H1 (cell line): ENCODE measurements at regions not wholly inside any gene's neighbourhood (a gene's known extent, or its start where the extent isn't known, plus 50 kb on each side); places are given as distances from the start of the nearest gene placed in this dataset.

Experiments used
- CTCF ChIA-PET: fragments of 300-600 bp; sonication (Branson Sonifier 250); formaldehyde crosslinking; loops from one replicate; lab custom pipeline; 2021; ENCODE audit not compliant: partially characterized antibody; lab: Charles Lee
- POLR2A ChIA-PET: fragments of 300-600 bp; sonication (Branson Sonifier 250); formaldehyde crosslinking; loops from one replicate; lab custom pipeline; 2021; ENCODE audit warnings: inconsistent platforms; ENCODE audit not compliant: partially characterized antibody; lab: Charles Lee
- DNase-seq, 2 experiments: peaks; one replicate each; pipeline versions ENCODE4 v3.0.0 to v3.0.0-alpha.2; 2010 to 2022; ENCODE audit warnings: low spot score in 2 of 2, low read depth in 1 of 2, mixed read lengths in 1 of 2
- FAIRE-seq: peaks from 2 replicates; lab custom pipeline; 2011; peaks lifted over from hg19 to GRCh38; lab: Jason Lieb, UNC
- H2AFZ ChIP-seq: 2 replicates; pipeline ENCODE4 v1.8.1; 2012; ENCODE audit warnings: low read length, inconsistent platforms
- H2AK5ac ChIP-seq: 2 replicates; pipeline ENCODE4 v1.6.1; 2013; ENCODE audit warnings: low read depth, low read length
- H2BK120ac ChIP-seq: replicated peaks from 2 replicates; pipeline ENCODE3; 2013; ENCODE audit warnings: low read depth, low read length, inconsistent platforms
- H2BK12ac ChIP-seq: 2 replicates; pipeline ENCODE4 v1.6.1; 2013; ENCODE audit warnings: low read depth, low read length
- H2BK15ac ChIP-seq: 2 replicates; pipeline ENCODE4 v1.6.1; 2013; ENCODE audit warnings: low read length
- H2BK20ac ChIP-seq: 2 replicates; pipeline ENCODE4 v1.6.1; 2013; ENCODE audit warnings: low read length
- H2BK5ac ChIP-seq: 2 replicates; pipeline ENCODE4 v1.6.1; 2013; ENCODE audit warnings: low read depth, low read length
- H3K14ac ChIP-seq: 2 replicates; pipeline ENCODE4 v1.6.1; 2013; ENCODE audit warnings: inconsistent platforms; ENCODE audit not compliant: insufficient read length
- H3K18ac ChIP-seq: 2 replicates; pipeline ENCODE4 v1.6.1; 2013; ENCODE audit warnings: low read length; ENCODE audit errors: extremely low read depth
- H3K23ac ChIP-seq: 2 replicates; pipeline ENCODE4 v1.6.1; 2013; ENCODE audit warnings: inconsistent platforms; ENCODE audit not compliant: insufficient read length
- H3K23me2 ChIP-seq: 2 replicates; pipeline ENCODE4 v1.6.1; 2013; ENCODE audit warnings: low read depth, low read length
- H3K27ac ChIP-seq: 2 replicates; pipeline ENCODE4 v1.6.1; 2011; ENCODE audit warnings: low read depth, low read length, inconsistent platforms
- H3K27me3 ChIP-seq, 4 experiments: replicated peaks in 1 of 4; 1 replicate in 1 of 4; 2 replicates in 3 of 4; pipeline versions ENCODE4 v1.6.1 to v1.8.1; 2011 to 2013; ENCODE audit warnings: low read length in 3 of 4, mild to moderate bottlenecking in 3 of 4, inconsistent platforms in 2 of 4, mixed read lengths in 2 of 4, moderate library complexity in 1 of 4; ENCODE audit not compliant: control insufficient read depth in 3 of 4, insufficient read depth in 3 of 4; ENCODE audit errors: extremely low read depth in 1 of 4
- H3K36me3 ChIP-seq, 4 experiments: 2 replicates each; pipeline versions ENCODE4 v1.6.1 to v1.8.1; 2011 to 2013; ENCODE audit warnings: mild to moderate bottlenecking in 4 of 4, low read length in 3 of 4, moderate library complexity in 2 of 4, control low read depth in 1 of 4, inconsistent platforms in 1 of 4; ENCODE audit not compliant: insufficient read depth in 4 of 4, control insufficient read depth in 2 of 4
- H3K4ac ChIP-seq: replicated peaks from 2 replicates; pipeline ENCODE3; 2013; ENCODE audit warnings: low read length, low read depth, mixed read lengths, inconsistent platforms; ENCODE audit not compliant: insufficient read length
- H3K4me1 ChIP-seq, 4 experiments: replicated peaks in 1 of 4; 1 replicate in 1 of 4; 2 replicates in 3 of 4; pipeline versions ENCODE4 v1.6.1 to v1.8.1; 2011 to 2013; ENCODE audit warnings: low read length in 3 of 4, inconsistent platforms in 2 of 4, mixed read lengths in 1 of 4; ENCODE audit not compliant: insufficient read depth in 4 of 4, control insufficient read depth in 3 of 4
- H3K4me2 ChIP-seq, 2 experiments: 2 replicates each; pipeline versions ENCODE4 v1.6.1 to v1.8.1; 2011 to 2013; ENCODE audit warnings: low read depth in 2 of 2, low read length in 2 of 2, control low read depth in 1 of 2, inconsistent platforms in 1 of 2, mild to moderate bottlenecking in 1 of 2; ENCODE audit not compliant: insufficient read depth in 1 of 2
- H3K4me3 ChIP-seq, 4 experiments: fragments of 200-600, 300-600 bp in 1 of 4; sonication (generic), shearing (Covaris generic), sonication (Bioruptor Twin) in 1 of 4; 2 replicates each; pipeline versions ENCODE4 v1.5.1 to v1.8.1; 2011 to 2016; ENCODE audit warnings: low read length in 4 of 4, low read depth in 3 of 4, control low read depth in 2 of 4, inconsistent platforms in 2 of 4, mild to moderate bottlenecking in 2 of 4, mixed read lengths in 1 of 4, moderate library complexity in 1 of 4; ENCODE audit not compliant: insufficient read depth in 2 of 4; ENCODE audit errors: extremely low read depth in 1 of 4
- H3K56ac ChIP-seq: replicated peaks from 2 replicates; pipeline ENCODE3; 2013; ENCODE audit warnings: low read depth, mild to moderate bottlenecking, mixed read lengths, low read length, inconsistent platforms; ENCODE audit not compliant: insufficient read length
- H3K79me1 ChIP-seq: 2 replicates; pipeline ENCODE4 v1.6.1; 2013; ENCODE audit warnings: low read depth, low read length, control low read depth
- H3K79me2 ChIP-seq, 2 experiments: 2 replicates each; pipeline versions ENCODE4 v1.6.1 to v1.8.1; 2012 to 2013; ENCODE audit warnings: low read length in 2 of 2, mild to moderate bottlenecking in 2 of 2, inconsistent platforms in 1 of 2; ENCODE audit not compliant: insufficient read depth in 2 of 2, control insufficient read depth in 1 of 2
- H3K9ac ChIP-seq, 4 experiments: replicated peaks in 1 of 4; 1 replicate in 1 of 4; 2 replicates in 3 of 4; pipeline versions ENCODE4 v1.6.1 to v1.8.1; 2011 to 2013; ENCODE audit warnings: low read depth in 3 of 4, low read length in 3 of 4, control low read depth in 2 of 4, mild to moderate bottlenecking in 2 of 4, moderate library complexity in 2 of 4, inconsistent platforms in 1 of 4; ENCODE audit errors: extremely low read depth in 1 of 4
- H3K9me3 ChIP-seq, 2 experiments: 2 replicates each; pipeline versions ENCODE4 v1.6.1 to v1.8.1; 2012 to 2013; ENCODE audit warnings: mild to moderate bottlenecking in 2 of 2, moderate library complexity in 2 of 2, control low read depth in 1 of 2, inconsistent platforms in 1 of 2, low read depth in 1 of 2, low read length in 1 of 2, mixed read lengths in 1 of 2; ENCODE audit not compliant: insufficient read depth in 2 of 2
- H4K20me1 ChIP-seq, 2 experiments: replicated peaks in 1 of 2; 2 replicates each; pipeline versions ENCODE3 to v1.8.1; 2011 to 2013; ENCODE audit warnings: inconsistent platforms in 2 of 2, low read length in 2 of 2, mild to moderate bottlenecking in 1 of 2; ENCODE audit not compliant: insufficient read depth in 2 of 2, control insufficient read depth in 1 of 2
- H4K5ac ChIP-seq: 2 replicates; pipeline ENCODE4 v1.6.1; 2013; ENCODE audit warnings: low read length, low read depth, mixed read lengths, inconsistent platforms; ENCODE audit not compliant: insufficient read length
- H4K8ac ChIP-seq: 2 replicates; pipeline ENCODE4 v1.8.0; 2013; ENCODE audit warnings: mild to moderate bottlenecking, moderate library complexity, low read length, inconsistent platforms; ENCODE audit not compliant: insufficient read depth; ENCODE audit errors: extremely low read depth
- H4K91ac ChIP-seq: replicated peaks from 2 replicates; pipeline ENCODE3; 2013; ENCODE audit warnings: low read length, mixed read lengths, inconsistent platforms; ENCODE audit not compliant: insufficient read length
- ATF2 ChIP-seq: IDR thresholded peaks from 2 replicates; pipeline ENCODE4 v1.6.1; 2012; ENCODE audit warnings: low read length, inconsistent platforms
- CBX8 ChIP-seq: fragments of 300-800, 300-1000 bp; sonication (generic); IDR thresholded peaks from 2 replicates; pipeline ENCODE4 v1.7.1; 2016; ENCODE audit warnings: low read depth, low read length, borderline replicate concordance
- TEAD4 ChIP-seq: IDR thresholded peaks from 2 replicates; pipeline ENCODE4 v1.6.1; 2012; ENCODE audit warnings: low read depth, low read length, inconsistent platforms, mixed read lengths
- WGBS, 2 experiments: shearing (Covaris generic) in 1 of 2; methylation state at CpG; one replicate each; pipeline versions ENCODE4 v1.1.6 to v1.1.7; 2013 to 2015; ENCODE audit warnings: low lambda C conversion rate in 2 of 2, mixed read lengths in 2 of 2, inconsistent platforms in 1 of 2, low coverage in 1 of 2, missing lambda C conversion rate in 1 of 2; ENCODE audit not compliant: insufficient replicate concordance in 2 of 2, insufficient coverage in 1 of 2, insufficient read length in 1 of 2; ENCODE audit errors: extremely low coverage in 1 of 2, missing lambda C conversion rate in 1 of 2; 5-methylcytosine and 5-hydroxymethylcytosine counted together

- H4K91ac ChIP-seq: no peak overlapping the region
- no peak overlapping the region for H3K56ac ChIP-seq
- no peaks in the 10 kb centered on the region for H3K79me1 ChIP-seq
- no peak overlapping the region for H3K23ac ChIP-seq
- no peak overlapping the region for H3K9ac ChIP-seq
- H4K20me1 ChIP-seq: peaks cover 0 to 1% of the 10 kb centered on the region in 2 experiments
- H3K36me3 ChIP-seq: no peaks in the 10 kb centered on the region
- H2BK20ac ChIP-seq: no peak overlapping the region
- no peaks in the 10 kb centered on the region for H3K4me1 ChIP-seq
- no peaks in the 10 kb centered on the region for H3K9me3 ChIP-seq
- H3K79me2 ChIP-seq: no peaks in the 10 kb centered on the region; a peak in 1 of 4 replicates
- H3K27me3 ChIP-seq: no peaks in the 10 kb centered on the region
- no peak overlapping the region for H3K4me3 ChIP-seq
- H3K23me2 ChIP-seq: no peaks in the 10 kb centered on the region
- H2BK15ac ChIP-seq: no peak overlapping the region
- FAIRE-seq (no peak), DNase-seq (no peak)
- no peak overlapping the region for H3K27ac ChIP-seq
- no peak for TF ChIP-seq TEAD4
- no peak for TF ChIP-seq ATF2
- no peak for TF ChIP-seq CBX8
- WGBS, 2 experiments: 80% methylated on average over 19 of the region's 19 CpGs; no CpG with 5 or more reads in 1 of the 2 experiments
- H2BK120ac ChIP-seq: no peak overlapping the region
- H3K4ac ChIP-seq: no peak overlapping the region
- H3K4me2 ChIP-seq: no peak overlapping the region
- no peak overlapping the region for H3K14ac ChIP-seq
- POLR2A ChIA-PET: no interaction called here
- no peak overlapping the region for H2BK12ac ChIP-seq
- H4K5ac ChIP-seq: no peak overlapping the region
- H2BK5ac ChIP-seq: no peak overlapping the region
- H2AK5ac ChIP-seq: no peak overlapping the region
- no peak overlapping the region for H2AFZ ChIP-seq
- H3K18ac ChIP-seq: no peak overlapping the region
- CTCF ChIA-PET: interaction anchor here (0.6 to 3.1 kb wide), 13 partner anchors 10 to 550 kb away, joined by 3 to 12 read pairs (median 3); no protein-coding TSS in a partner anchor
- 0 out of 2 replicates have a peak overlapping the region, but pooled peaks have one; percentile 11 for H4K8ac ChIP-seq
These were observed 56.3 kb upstream of the SLC25A33 start for GRCh38 chr1:9482816-9483572.
